Transverse colon (tissue), 3 donors: ENCODE measurements at regions not wholly inside any gene's neighbourhood (a gene's known extent, or its start where the extent isn't known, plus 50 kb on each side); places are given as distances from the start of the nearest gene placed in this dataset.

Source experiments
- EP300 ChIP-seq: sonication (generic); formaldehyde crosslinking; IDR thresholded peaks from one replicate; pipeline ENCODE4 v1.6.1; 2017; ENCODE audit warnings: antibody characterized with exemption, low read depth
- POLR2A ChIP-seq: fragments of 450-650 bp; IDR thresholded peaks from one replicate; pipeline ENCODE4 v1.6.1; 2016; ENCODE audit warnings: antibody characterized with exemption, mild to moderate bottlenecking, moderate library complexity
- TF ChIP-seq, protein P1 (sequence below), 5 experiments: fragments of 200-600 bp in 3 of 5; fragments of 450-650 bp in 2 of 5; sonication (generic) in 3 of 5; IDR thresholded peaks; 1 replicate in 2 of 5; 2 replicates in 3 of 5; pipeline ENCODE4 v1.5.1; 2016 to 2017; ENCODE audit warnings: antibody characterized with exemption in 5 of 5, inconsistent platforms in 3 of 5, mild to moderate bottlenecking in 2 of 5, moderate library complexity in 1 of 5

DNA sequence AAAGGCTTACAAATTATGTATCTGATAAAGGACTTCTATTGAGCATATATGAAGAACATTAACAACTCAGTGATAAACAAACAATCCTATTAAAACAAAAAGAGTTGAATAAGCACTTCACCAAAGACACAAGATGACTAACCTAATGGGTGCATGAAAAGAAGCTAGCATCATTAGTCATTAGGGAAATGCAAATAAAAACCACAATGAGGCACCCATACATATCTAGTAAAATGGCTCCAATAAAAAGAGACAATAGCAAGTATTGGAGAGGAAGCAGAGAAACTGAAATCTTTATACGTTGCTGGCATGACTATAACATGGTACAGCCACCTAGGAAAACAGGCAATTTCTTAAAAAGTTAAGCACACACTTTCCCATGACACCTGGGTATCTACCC is 77.6 kb upstream of the ZMIZ1 start:
- TF ChIP-seq, protein P1, sequence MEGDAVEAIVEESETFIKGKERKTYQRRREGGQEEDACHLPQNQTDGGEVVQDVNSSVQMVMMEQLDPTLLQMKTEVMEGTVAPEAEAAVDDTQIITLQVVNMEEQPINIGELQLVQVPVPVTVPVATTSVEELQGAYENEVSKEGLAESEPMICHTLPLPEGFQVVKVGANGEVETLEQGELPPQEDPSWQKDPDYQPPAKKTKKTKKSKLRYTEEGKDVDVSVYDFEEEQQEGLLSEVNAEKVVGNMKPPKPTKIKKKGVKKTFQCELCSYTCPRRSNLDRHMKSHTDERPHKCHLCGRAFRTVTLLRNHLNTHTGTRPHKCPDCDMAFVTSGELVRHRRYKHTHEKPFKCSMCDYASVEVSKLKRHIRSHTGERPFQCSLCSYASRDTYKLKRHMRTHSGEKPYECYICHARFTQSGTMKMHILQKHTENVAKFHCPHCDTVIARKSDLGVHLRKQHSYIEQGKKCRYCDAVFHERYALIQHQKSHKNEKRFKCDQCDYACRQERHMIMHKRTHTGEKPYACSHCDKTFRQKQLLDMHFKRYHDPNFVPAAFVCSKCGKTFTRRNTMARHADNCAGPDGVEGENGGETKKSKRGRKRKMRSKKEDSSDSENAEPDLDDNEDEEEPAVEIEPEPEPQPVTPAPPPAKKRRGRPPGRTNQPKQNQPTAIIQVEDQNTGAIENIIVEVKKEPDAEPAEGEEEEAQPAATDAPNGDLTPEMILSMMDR (IDR thresholded peaks at IDR 0.05) = no peak
- TF ChIP-seq EP300 = no peak
- TF ChIP-seq POLR2A = no peak
